Neural progenitor cell (in vitro differentiated cells): ENCODE measurements at regions not wholly inside any gene's neighbourhood (a gene's known extent, or its start where the extent isn't known, plus 50 kb on each side); places are given as distances from the start of the nearest gene placed in this dataset.

Experiments used
- CTCF ChIP-seq: fragments of 200-600 bp; sonication (generic); IDR thresholded peaks from 2 replicates; pipeline ENCODE4 v1.5.1; 2017; ENCODE audit warnings: antibody characterized with exemption, mild to moderate bottlenecking
- EZH2 ChIP-seq: fragments of 200-600 bp; sonication (generic); IDR thresholded peaks from 2 replicates; pipeline ENCODE4 v1.6.1; 2017; ENCODE audit warnings: antibody characterized with exemption, mild to moderate bottlenecking, moderate library complexity

DNA sequence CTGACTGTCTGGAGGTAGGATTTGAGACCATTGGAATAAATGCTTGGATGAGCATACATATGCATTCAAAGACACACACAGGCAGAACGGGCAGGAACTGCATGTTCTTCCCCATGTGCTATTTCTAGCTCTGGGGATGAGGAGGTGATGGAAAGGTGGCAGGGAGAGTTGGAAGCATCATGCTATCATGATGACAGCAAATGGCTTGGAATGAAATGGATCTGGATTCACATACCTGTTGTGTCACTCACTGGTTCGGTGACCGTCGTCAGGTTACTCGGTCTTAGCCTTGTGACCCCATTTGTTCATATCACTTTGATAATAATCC lies 627.9 kb upstream of the KIRREL3 start:
- no peak for TF ChIP-seq CTCF
- no peak for TF ChIP-seq EZH2
